GM23338 (cell line): ENCODE measurements at regions not wholly inside any gene's neighbourhood (a gene's known extent, or its start where the extent isn't known, plus 50 kb on each side); places are given as distances from the start of the nearest gene placed in this dataset.

Source experiments
- ATAC-seq: fragments of 200-7000 bp; cut with Tn5 transposase; 3 replicates; pipeline ENCODE4 v1.9.1; 2020
- DNase-seq: peaks from one replicate; pipeline ENCODE4 v3.0.0-alpha.2; 2015; ENCODE audit warnings: low spot score
- H2AFZ ChIP-seq: fragments of 200-600 bp; sonication (generic); 2 replicates; pipeline ENCODE4 v1.8.0; 2016; ENCODE audit warnings: antibody characterized with exemption, mild to moderate bottlenecking, moderate library complexity
- H3F3A ChIP-seq: fragments of 200-600 bp; sonication (generic); replicated peaks from 2 replicates; pipeline ENCODE4 v1.8.0; 2017; ENCODE audit warnings: antibody characterized with exemption, mixed run types, low read depth
- H3K27ac ChIP-seq: fragments of 200-600 bp; sonication (generic); 2 replicates; pipeline ENCODE4 v1.6.1; 2016; ENCODE audit warnings: low read depth
- H3K27me3 ChIP-seq: fragments of 200-600 bp; sonication (generic); 2 replicates; pipeline ENCODE4 v1.8.0; 2016; ENCODE audit warnings: mild to moderate bottlenecking, mixed run types, moderate library complexity; ENCODE audit not compliant: insufficient read depth
- H3K36me3 ChIP-seq: fragments of 200-600 bp; sonication (generic); 2 replicates; pipeline ENCODE4 v1.8.0; 2016; ENCODE audit warnings: mild to moderate bottlenecking; ENCODE audit not compliant: insufficient read depth
- H3K4me1 ChIP-seq: fragments of 200-600 bp; sonication (generic); 2 replicates; pipeline ENCODE4 v1.8.0; 2016; ENCODE audit warnings: mild to moderate bottlenecking, moderate library complexity; ENCODE audit not compliant: insufficient read depth
- H3K4me2 ChIP-seq: fragments of 200-600 bp; sonication (generic); 2 replicates; pipeline ENCODE4 v1.7.1; 2017; ENCODE audit warnings: mixed run types
- H3K4me3 ChIP-seq: fragments of 200-600 bp; sonication (generic); 2 replicates; pipeline ENCODE4 v1.6.1; 2016; ENCODE audit warnings: mixed run types
- H3K79me2 ChIP-seq: fragments of 200-600 bp; sonication (generic); replicated peaks from 2 replicates; pipeline ENCODE4 v1.8.0; 2017; ENCODE audit warnings: mild to moderate bottlenecking; ENCODE audit not compliant: insufficient read depth
- H3K9me2 ChIP-seq: fragments of 200-600 bp; sonication (generic); 2 replicates; pipeline ENCODE4 v1.8.0; 2017; ENCODE audit not compliant: insufficient read depth
- H4K20me1 ChIP-seq: fragments of 200-600 bp; sonication (generic); replicated peaks from 2 replicates; pipeline ENCODE4 v1.8.0; 2017; ENCODE audit warnings: mild to moderate bottlenecking; ENCODE audit not compliant: insufficient read depth
- H3K27ac Mint-ChIP-seq: 2 replicates; pipeline ENCODE4 v1.8.0; 2020; ENCODE audit warnings: inconsistent platforms, mild to moderate bottlenecking, moderate library complexity, mixed read lengths
- H3K27me3 Mint-ChIP-seq: 3 replicates; pipeline ENCODE4 v1.8.0; 2022; ENCODE audit warnings: low read depth, mild to moderate bottlenecking, moderate library complexity, mixed read lengths, inconsistent platforms; ENCODE audit not compliant: insufficient read depth, poor library complexity
- H3K36me3 Mint-ChIP-seq: 3 replicates; pipeline ENCODE4 v1.8.0; 2021; ENCODE audit warnings: low read depth, mild to moderate bottlenecking, inconsistent platforms, moderate library complexity, mixed read lengths
- H3K4me1 Mint-ChIP-seq: 3 replicates; pipeline ENCODE4 v1.8.0; 2020; ENCODE audit warnings: mild to moderate bottlenecking, inconsistent platforms, mixed read lengths
- H3K4me3 Mint-ChIP-seq: 3 replicates; pipeline ENCODE4 v1.8.0; 2021; ENCODE audit warnings: moderate library complexity, mild to moderate bottlenecking, inconsistent platforms, mixed read lengths
- H3K9me3 Mint-ChIP-seq: 3 replicates; pipeline ENCODE4 v1.8.0; 2020; ENCODE audit warnings: moderate library complexity, mild to moderate bottlenecking, inconsistent platforms, mixed read lengths
- CTCF ChIP-seq, 2 experiments: fragments of 200-600 bp in 1 of 2; sonication (generic) in 1 of 2; conservative IDR thresholded peaks; 2 replicates each; pipeline versions ENCODE4 v1.5.1 to v1.6.1; 2016 to 2017; ENCODE audit warnings: antibody characterized with exemption in 2 of 2, low read depth in 2 of 2, mild to moderate bottlenecking in 2 of 2, moderate library complexity in 1 of 2
- ETS1 ChIP-seq: IDR thresholded peaks from 2 replicates; pipeline ENCODE4 v1.6.1; 2016; ENCODE audit warnings: antibody characterized with exemption
- EZH2 ChIP-seq: fragments of 200-600 bp; sonication (generic); IDR thresholded peaks from one replicate; pipeline ENCODE4 v1.8.0; 2017; ENCODE audit warnings: antibody characterized with exemption, mild to moderate bottlenecking, low read depth; ENCODE audit not compliant: unreplicated experiment
- JUNB ChIP-seq: IDR thresholded peaks from one replicate; pipeline ENCODE4 v1.6.1; 2016; ENCODE audit warnings: antibody characterized with exemption; ENCODE audit not compliant: unreplicated experiment
- NANOG ChIP-seq: IDR thresholded peaks from 2 replicates; pipeline ENCODE4 v1.6.1; 2016; ENCODE audit warnings: antibody characterized with exemption, borderline replicate concordance
- REST ChIP-seq: IDR thresholded peaks from one replicate; pipeline ENCODE4 v1.6.1; 2018; ENCODE audit warnings: antibody characterized with exemption; ENCODE audit not compliant: unreplicated experiment
- STAT1 ChIP-seq: IDR thresholded peaks from one replicate; pipeline ENCODE4 v1.6.1; 2016; ENCODE audit warnings: antibody characterized with exemption; ENCODE audit not compliant: unreplicated experiment
- ZNF114 ChIP-seq: fragments of 250-450 bp; sonication (Bioruptor Pico); IDR thresholded peaks from 2 replicates; pipeline ENCODE4 v1.5.0; 2020; ENCODE audit warnings: mild to moderate bottlenecking, moderate library complexity
- ZNF331 ChIP-seq: fragments of 250-450 bp; sonication (Bioruptor Pico); IDR thresholded peaks from 2 replicates; pipeline ENCODE4 v1.5.0; 2020; ENCODE audit warnings: low read depth, mild to moderate bottlenecking, moderate library complexity

GRCh38 chr14:89589400-89590118, 172.5 kb upstream of the FOXN3 start (continued):
- TF ChIP-seq ETS1 = no peak
- TF ChIP-seq NANOG = no peak
- TF ChIP-seq JUNB = no peak
- TF ChIP-seq ZNF114 (CRISPR knock-in tag) = no peak
- no peak for TF ChIP-seq STAT1
- TF ChIP-seq REST = no peak
- no peak for TF ChIP-seq CTCF (conservative IDR thresholded peaks at IDR 0.05; ENCODE audit: low read depth in 2 of 2)
- TF ChIP-seq ZNF331 = no peak

- H3K27ac Mint-ChIP-seq = no peak overlapping the region
- no peaks in the 10 kb centered on the region; the same call in 2 of the 3 replicates for H3K9me3 Mint-ChIP-seq
- Histone ChIP-seq H3K4me1 (peaks cover 34% of the 10 kb centered on the region), H3F3A (0 out of 2 replicates have a peak, but pooled peaks cover 10% of the 10 kb centered on the region), H3K9me2 (no peaks in the 10 kb centered on the region), H3K27me3 (no peaks in the 10 kb centered on the region), H3K36me3 (no peaks in the 10 kb centered on the region), H3K79me2 (peaks cover 99% of the 10 kb centered on the region), H4K20me1 (peaks cover 29% of the 10 kb centered on the region), H3K27ac (no peak overlapping the region), H3K4me3 (no peak overlapping the region), H3K4me2 (no peak overlapping the region; the same call in 1 of the 2 replicates), H2AFZ (no peak overlapping the region)
- no peak for DNase-seq
- no peak for TF ChIP-seq EZH2
- TF ChIP-seq ZNF114 (CRISPR knock-in tag) = no peak
- peaks cover 4% of the 10 kb centered on the region for H3K27me3 Mint-ChIP-seq
- peaks cover 39% of the 10 kb centered on the region for H3K36me3 Mint-ChIP-seq
- no peak for ATAC-seq
- no peak overlapping the region for H3K4me3 Mint-ChIP-seq
- peaks cover 41% of the 10 kb centered on the region for H3K4me1 Mint-ChIP-seq
These were observed 171.8 kb upstream of the FOXN3 start for GRCh38 chr14:89588840-89589296.
